ENCODE measurements at regions not wholly inside any gene's neighbourhood (a gene's known extent, or its start where the extent isn't known, plus 50 kb on each side); places are given as distances from the start of the nearest gene placed in this dataset.

GRCh38 chr13:34628209-34628682 lies 313.8 kb upstream of the NBEA start:
- TF ChIP-seq CTCF (IDR thresholded peaks at IDR 0.05; ENCODE audit: low read depth, low read length) (no peak), EZH2phosphoT487 (IDR thresholded peaks at IDR 0.05; ENCODE audit: low read depth) (no peak)

All from OCI-LY3 (cell line).